ENCODE measurements at regions not wholly inside any gene's neighbourhood (a gene's known extent, or its start where the extent isn't known, plus 50 kb on each side); places are given as distances from the start of the nearest gene placed in this dataset.

- H3K4me3 ChIP-seq (ENCODE audit: low read depth, low read length), result no peak overlapping the region
- TF ChIP-seq, protein P1, sequence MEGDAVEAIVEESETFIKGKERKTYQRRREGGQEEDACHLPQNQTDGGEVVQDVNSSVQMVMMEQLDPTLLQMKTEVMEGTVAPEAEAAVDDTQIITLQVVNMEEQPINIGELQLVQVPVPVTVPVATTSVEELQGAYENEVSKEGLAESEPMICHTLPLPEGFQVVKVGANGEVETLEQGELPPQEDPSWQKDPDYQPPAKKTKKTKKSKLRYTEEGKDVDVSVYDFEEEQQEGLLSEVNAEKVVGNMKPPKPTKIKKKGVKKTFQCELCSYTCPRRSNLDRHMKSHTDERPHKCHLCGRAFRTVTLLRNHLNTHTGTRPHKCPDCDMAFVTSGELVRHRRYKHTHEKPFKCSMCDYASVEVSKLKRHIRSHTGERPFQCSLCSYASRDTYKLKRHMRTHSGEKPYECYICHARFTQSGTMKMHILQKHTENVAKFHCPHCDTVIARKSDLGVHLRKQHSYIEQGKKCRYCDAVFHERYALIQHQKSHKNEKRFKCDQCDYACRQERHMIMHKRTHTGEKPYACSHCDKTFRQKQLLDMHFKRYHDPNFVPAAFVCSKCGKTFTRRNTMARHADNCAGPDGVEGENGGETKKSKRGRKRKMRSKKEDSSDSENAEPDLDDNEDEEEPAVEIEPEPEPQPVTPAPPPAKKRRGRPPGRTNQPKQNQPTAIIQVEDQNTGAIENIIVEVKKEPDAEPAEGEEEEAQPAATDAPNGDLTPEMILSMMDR (IDR thresholded peaks at IDR 0.05; ENCODE audit: insufficient read depth, low read depth, low read length), result no peak
- DNase-seq (ENCODE audit: low read depth), result no peak
These were observed 64.2 kb upstream of the EEA1 start for GRCh38 chr12:92993259-92993658.

- TF ChIP-seq, protein P1 (IDR thresholded peaks at IDR 0.05; ENCODE audit: insufficient read depth, low read depth, low read length), result no peak
- no peak overlapping the region for H3K4me3 ChIP-seq (ENCODE audit: low read depth, low read length)
- no peak for DNase-seq (ENCODE audit: low read depth)
These were observed 66.3 kb upstream of the EEA1 start for GRCh38 chr12:92995258-92995903.

DNA sequence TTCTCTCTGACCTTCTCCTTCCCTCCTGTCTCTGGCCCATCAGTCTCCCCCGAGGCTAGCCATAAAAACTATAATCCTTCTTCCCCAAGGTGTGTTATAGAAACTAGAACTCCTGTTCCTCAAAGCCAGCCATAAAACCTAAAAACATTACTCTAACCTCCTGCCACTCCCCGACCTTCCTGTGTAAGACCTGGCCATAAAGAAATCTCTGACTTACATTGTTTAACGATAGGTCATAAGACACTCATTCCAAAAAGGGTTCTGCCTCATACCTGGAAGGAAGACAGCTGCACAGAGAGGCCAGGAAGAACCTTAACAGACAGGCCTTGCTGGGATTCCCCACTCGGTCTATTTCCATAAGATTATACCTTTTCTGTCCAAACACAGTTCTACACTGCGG lies 70.9 kb upstream of the EEA1 start:
- TF ChIP-seq, protein P1 (IDR thresholded peaks at IDR 0.05; ENCODE audit: insufficient read depth, low read depth, low read length), result no peak
- no peak for DNase-seq (ENCODE audit: low read depth)
- no peak overlapping the region for H3K4me3 ChIP-seq (ENCODE audit: low read depth, low read length)

GRCh38 chr12:93001407-93001806 lies 72.3 kb upstream of the EEA1 start:
- TF ChIP-seq, protein P1 (IDR thresholded peaks at IDR 0.05; ENCODE audit: insufficient read depth, low read depth, low read length), result no peak
- DNase-seq (ENCODE audit: low read depth), result no peak
- H3K4me3 ChIP-seq (ENCODE audit: low read depth, low read length), result no peak overlapping the region

GRCh38 chr12:93002293-93003054 lies 73.4 kb upstream of the EEA1 start:
- peak; percentile 32 for DNase-seq (ENCODE audit: low read depth)
- no peak overlapping the region for H3K4me3 ChIP-seq (ENCODE audit: low read depth, low read length)
- TF ChIP-seq, protein P1 (IDR thresholded peaks at IDR 0.05; ENCODE audit: insufficient read depth, low read depth, low read length), result no peak

DNA sequence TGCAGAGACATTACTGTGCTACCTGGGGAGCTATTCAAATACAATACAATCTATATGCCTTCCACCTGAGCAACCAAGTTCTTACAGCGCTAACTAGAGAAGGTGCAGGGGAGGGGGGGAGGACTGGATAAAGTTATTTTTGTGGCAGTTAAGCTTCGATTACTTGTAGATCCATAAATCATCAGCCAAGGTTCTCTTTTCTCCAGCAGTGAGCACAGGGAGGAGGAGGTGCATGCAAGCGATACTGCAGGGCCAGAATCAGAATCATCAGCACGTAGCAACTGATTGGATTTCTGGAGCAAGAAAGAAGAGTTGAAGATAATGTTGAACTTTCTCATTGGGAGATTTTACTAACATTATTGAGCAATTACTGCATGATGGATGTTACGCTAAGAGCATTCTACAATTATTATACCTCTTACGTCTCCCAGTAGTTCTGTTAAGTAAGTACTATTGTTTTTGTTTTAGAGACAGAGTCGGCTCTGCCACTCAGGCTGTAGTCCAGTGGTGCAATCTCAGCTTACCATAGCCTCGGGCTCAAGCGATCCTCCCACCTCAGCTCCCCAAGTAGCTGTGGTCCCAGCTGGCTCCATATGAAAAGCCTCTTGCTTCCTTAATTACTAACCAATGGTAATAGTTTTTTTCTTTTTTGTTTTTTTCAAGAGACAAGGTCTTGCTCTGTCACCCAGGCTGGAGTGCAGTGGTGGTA lies 74.6 kb upstream of the EEA1 start:
- peak; percentile 56 for DNase-seq (ENCODE audit: low read depth)
- H3K4me3 ChIP-seq (ENCODE audit: low read depth, low read length), result no peak overlapping the region
- TF ChIP-seq, protein P1 (IDR thresholded peaks at IDR 0.05; ENCODE audit: insufficient read depth, low read depth, low read length), result no peak
